Neural cell (in vitro differentiated cells): ENCODE measurements at regions not wholly inside any gene's neighbourhood (a gene's known extent, or its start where the extent isn't known, plus 50 kb on each side); places are given as distances from the start of the nearest gene placed in this dataset.
"Not testable (repeated sequence)": the region's sequence is repeated elsewhere in the genome, so short reads cannot be mapped to it uniquely, and the experiment has no call there.

Experiments
- EZH2 ChIP-seq: fragments of 200-600, 300-800 bp; shearing (Covaris generic), sonication (generic); IDR thresholded peaks from 2 replicates; pipeline ENCODE4 v1.6.1; 2014; ENCODE audit warnings: antibody characterized with exemption, low read length, borderline replicate concordance, mild to moderate bottlenecking; ENCODE audit not compliant: insufficient read depth, poor library complexity, severe bottlenecking
- POLR2AphosphoS5 ChIP-seq: IDR thresholded peaks from 2 replicates; pipeline ENCODE4 v1.6.1; 2012
- TAF1 ChIP-seq: IDR thresholded peaks from 2 replicates; pipeline ENCODE4 v1.6.1; 2012; ENCODE audit warnings: low read depth
- TF ChIP-seq, protein P1 (sequence below): fragments of 450-650 bp; IDR thresholded peaks from 2 replicates; pipeline ENCODE4 v1.5.1; 2014; ENCODE audit warnings: antibody characterized with exemption, mild to moderate bottlenecking, moderate library complexity; ENCODE audit not compliant: poor library complexity, severe bottlenecking

DNA sequence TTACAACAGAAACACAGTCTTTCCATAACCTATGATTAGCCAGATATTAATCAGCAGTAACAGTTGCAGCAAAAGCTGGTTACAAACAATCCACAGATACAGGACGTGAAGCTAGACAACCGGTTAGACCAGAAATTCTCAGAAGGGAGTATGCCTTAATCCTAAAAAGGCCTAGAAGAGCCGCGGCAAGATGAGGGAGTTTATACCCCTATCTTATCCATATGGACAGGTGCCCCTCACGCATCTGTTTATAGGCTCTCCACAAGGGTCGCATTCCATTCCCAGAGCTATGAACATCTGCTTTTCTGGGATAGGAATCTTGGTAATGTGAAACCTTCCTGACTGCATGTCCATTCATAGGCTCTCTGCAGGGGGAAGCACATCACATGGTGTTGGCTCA lies 237.9 kb downstream of the WNT5A start:
- TF ChIP-seq, protein P1, sequence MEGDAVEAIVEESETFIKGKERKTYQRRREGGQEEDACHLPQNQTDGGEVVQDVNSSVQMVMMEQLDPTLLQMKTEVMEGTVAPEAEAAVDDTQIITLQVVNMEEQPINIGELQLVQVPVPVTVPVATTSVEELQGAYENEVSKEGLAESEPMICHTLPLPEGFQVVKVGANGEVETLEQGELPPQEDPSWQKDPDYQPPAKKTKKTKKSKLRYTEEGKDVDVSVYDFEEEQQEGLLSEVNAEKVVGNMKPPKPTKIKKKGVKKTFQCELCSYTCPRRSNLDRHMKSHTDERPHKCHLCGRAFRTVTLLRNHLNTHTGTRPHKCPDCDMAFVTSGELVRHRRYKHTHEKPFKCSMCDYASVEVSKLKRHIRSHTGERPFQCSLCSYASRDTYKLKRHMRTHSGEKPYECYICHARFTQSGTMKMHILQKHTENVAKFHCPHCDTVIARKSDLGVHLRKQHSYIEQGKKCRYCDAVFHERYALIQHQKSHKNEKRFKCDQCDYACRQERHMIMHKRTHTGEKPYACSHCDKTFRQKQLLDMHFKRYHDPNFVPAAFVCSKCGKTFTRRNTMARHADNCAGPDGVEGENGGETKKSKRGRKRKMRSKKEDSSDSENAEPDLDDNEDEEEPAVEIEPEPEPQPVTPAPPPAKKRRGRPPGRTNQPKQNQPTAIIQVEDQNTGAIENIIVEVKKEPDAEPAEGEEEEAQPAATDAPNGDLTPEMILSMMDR, result not testable (repeated sequence)
- not testable (repeated sequence) for TF ChIP-seq POLR2AphosphoS5, TAF1, EZH2
